ENCODE measurements at regions not wholly inside any gene's neighbourhood (a gene's known extent, or its start where the extent isn't known, plus 50 kb on each side); places are given as distances from the start of the nearest gene placed in this dataset.
A peak's percentile ranks its signal among the peaks of the same experiment; 100 is the strongest.

GRCh38 chr4:67332627-67333026 is 212.7 kb downstream of the CENPC start:
- Mint-ChIP-seq H3K27me3 (ENCODE audit: insufficient read depth) (no peaks in the 10 kb centered on the region), H3K4me1 (ENCODE audit: low read depth) (no peaks in the 10 kb centered on the region), H3K9me3 (no peaks in the 10 kb centered on the region), H3K36me3 (ENCODE audit: low read depth) (no peaks in the 10 kb centered on the region), H3K27ac (no peak overlapping the region), H3K4me3 (no peak overlapping the region)
- TF ChIP-seq CTCF (IDR thresholded peaks at IDR 0.05), result peak; percentile 73
- DNase-seq, result peak; percentile 7

- Mint-ChIP-seq H3K4me1 (ENCODE audit: low read depth) (no peaks in the 10 kb centered on the region), H3K4me3 (no peak overlapping the region), H3K9me3 (no peaks in the 10 kb centered on the region), H3K36me3 (ENCODE audit: low read depth) (no peaks in the 10 kb centered on the region), H3K27me3 (ENCODE audit: insufficient read depth) (no peaks in the 10 kb centered on the region; the same call in 1 of the 2 replicates), H3K27ac (no peak overlapping the region)
- DNase-seq, result no peak
- TF ChIP-seq CTCF (IDR thresholded peaks at IDR 0.05), result no peak
These were observed 216.9 kb downstream of the CENPC start for GRCh38 chr4:67328393-67328792.

GRCh38 chr4:67328018-67328278 is 217.4 kb downstream of the CENPC start:
- Mint-ChIP-seq H3K36me3 (ENCODE audit: low read depth) (no peaks in the 10 kb centered on the region), H3K4me1 (ENCODE audit: low read depth) (no peaks in the 10 kb centered on the region), H3K9me3 (no peaks in the 10 kb centered on the region), H3K4me3 (no peak overlapping the region), H3K27ac (no peak overlapping the region), H3K27me3 (ENCODE audit: insufficient read depth) (no peaks in the 10 kb centered on the region; the same call in 1 of the 2 replicates)
- no peak for DNase-seq
- no peak for TF ChIP-seq CTCF (IDR thresholded peaks at IDR 0.05)

GRCh38 chr4:67327245-67328017 is 217.9 kb downstream of the CENPC start:
- peak; percentile 95 for TF ChIP-seq CTCF (IDR thresholded peaks at IDR 0.05)
- H3K27ac Mint-ChIP-seq, result no peak overlapping the region

GRCh38 chr4:67325791-67326190 is 219.5 kb downstream of the CENPC start:
- no peak for DNase-seq
- Mint-ChIP-seq H3K4me3 (no peak overlapping the region), H3K27me3 (ENCODE audit: insufficient read depth) (no peaks in the 10 kb centered on the region; the same call in 1 of the 2 replicates)

More at GRCh38 chr4:67327245-67328017, 217.9 kb downstream of the CENPC start:
- Mint-ChIP-seq H3K36me3 (ENCODE audit: low read depth) (no peaks in the 10 kb centered on the region), H3K4me1 (ENCODE audit: low read depth) (no peaks in the 10 kb centered on the region), H3K4me3 (no peak overlapping the region), H3K9me3 (no peaks in the 10 kb centered on the region), H3K27me3 (ENCODE audit: insufficient read depth) (no peaks in the 10 kb centered on the region; the same call in 1 of the 2 replicates)
- peak; percentile 29 for DNase-seq

More at GRCh38 chr4:67325791-67326190, 219.5 kb downstream of the CENPC start:
- H3K9me3 Mint-ChIP-seq, result no peaks in the 10 kb centered on the region
- no peak for TF ChIP-seq CTCF (IDR thresholded peaks at IDR 0.05)
- H3K4me1 Mint-ChIP-seq (ENCODE audit: low read depth), result no peaks in the 10 kb centered on the region
- no peaks in the 10 kb centered on the region for H3K36me3 Mint-ChIP-seq (ENCODE audit: low read depth)
- no peak overlapping the region for H3K27ac Mint-ChIP-seq
